Ishikawa (cell line): ENCODE measurements at regions not wholly inside any gene's neighbourhood (a gene's known extent, or its start where the extent isn't known, plus 50 kb on each side); places are given as distances from the start of the nearest gene placed in this dataset.

Experiments
- CEBPB ChIP-seq: IDR thresholded peaks from 2 replicates; pipeline ENCODE4 v1.6.1; 2012
- CREB1 ChIP-seq: IDR thresholded peaks from 2 replicates; pipeline ENCODE4 v1.6.1; 2012; ENCODE audit warnings: low read depth
- EGR1 ChIP-seq: IDR thresholded peaks from 2 replicates; pipeline ENCODE4 v1.6.1; 2012
- EP300 ChIP-seq: IDR thresholded peaks from 2 replicates; pipeline ENCODE4 v1.6.1; 2012; ENCODE audit warnings: borderline replicate concordance
- FOXM1 ChIP-seq: IDR thresholded peaks from 2 replicates; pipeline ENCODE4 v1.6.1; 2012; ENCODE audit warnings: low read depth, borderline replicate concordance
- NFIC ChIP-seq: IDR thresholded peaks from 2 replicates; pipeline ENCODE4 v1.6.1; 2012
- RAD21 ChIP-seq: IDR thresholded peaks from 2 replicates; pipeline ENCODE4 v1.6.1; 2012; ENCODE audit warnings: low read depth
- TAF1 ChIP-seq: IDR thresholded peaks from 2 replicates; pipeline ENCODE4 v1.6.1; 2012; ENCODE audit warnings: low read depth, mild to moderate bottlenecking
- TCF12 ChIP-seq: IDR thresholded peaks from 2 replicates; pipeline ENCODE4 v1.6.1; 2012; ENCODE audit warnings: low read depth
- TEAD4 ChIP-seq: IDR thresholded peaks from 2 replicates; pipeline ENCODE4 v1.6.1; 2012
- YY1 ChIP-seq: IDR thresholded peaks from 2 replicates; pipeline ENCODE4 v1.6.1; 2012; ENCODE audit warnings: low read depth
- ZBTB7A ChIP-seq: IDR thresholded peaks from 2 replicates; pipeline ENCODE4 v1.6.1; 2012; ENCODE audit warnings: low read depth
- TF ChIP-seq, protein P1 (sequence below): IDR thresholded peaks from 2 replicates; pipeline ENCODE4 v1.6.1; 2012
- TF ChIP-seq, protein P2 (sequence below): IDR thresholded peaks from 2 replicates; pipeline ENCODE4 v1.6.1; 2012; ENCODE audit warnings: low read depth, mild to moderate bottlenecking
- TF ChIP-seq, protein P3 (sequence below): IDR thresholded peaks from 2 replicates; pipeline ENCODE4 v1.6.1; 2012

DNA sequence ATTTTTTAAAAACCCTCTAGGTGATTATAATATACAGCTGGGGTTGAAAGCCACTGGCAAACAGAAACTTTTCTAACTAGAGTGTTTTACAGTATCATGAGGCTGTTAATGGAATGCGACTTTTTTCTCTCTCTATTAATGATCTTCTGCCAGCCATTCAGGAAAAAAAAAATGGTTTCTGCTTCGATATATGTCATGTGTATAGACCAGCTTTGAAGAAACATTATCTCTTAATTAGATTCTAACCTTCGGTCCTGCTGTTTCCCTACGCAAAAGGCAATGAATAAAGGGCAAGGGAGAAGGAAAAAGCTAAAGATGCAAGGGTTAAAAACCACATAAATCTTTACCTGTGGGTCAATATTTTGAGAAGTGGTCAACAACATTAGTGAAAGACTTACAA is 1662.1 kb upstream of the TENM3 start:
- TF ChIP-seq EGR1 (no peak), YY1 (no peak)

DNA sequence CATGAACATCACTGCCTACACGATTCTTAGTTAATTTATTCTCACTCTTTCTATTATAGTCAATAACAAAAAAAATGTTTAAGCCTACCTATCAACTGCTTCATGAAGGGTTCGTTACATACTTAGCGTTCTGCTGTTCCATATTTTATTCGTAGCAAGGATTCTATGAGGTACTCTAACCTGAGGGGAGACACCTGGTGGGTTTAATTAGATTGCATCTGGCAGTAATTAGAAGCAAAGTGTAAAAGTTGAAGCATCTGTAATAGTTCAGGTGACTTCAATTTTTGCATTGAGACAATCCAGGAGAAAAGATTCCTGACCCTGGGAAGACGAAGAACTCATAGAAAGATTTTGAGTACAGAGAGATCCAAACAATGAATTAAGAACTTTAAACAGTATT is 1655.8 kb upstream of the TENM3 start:
- TF ChIP-seq, protein P1, sequence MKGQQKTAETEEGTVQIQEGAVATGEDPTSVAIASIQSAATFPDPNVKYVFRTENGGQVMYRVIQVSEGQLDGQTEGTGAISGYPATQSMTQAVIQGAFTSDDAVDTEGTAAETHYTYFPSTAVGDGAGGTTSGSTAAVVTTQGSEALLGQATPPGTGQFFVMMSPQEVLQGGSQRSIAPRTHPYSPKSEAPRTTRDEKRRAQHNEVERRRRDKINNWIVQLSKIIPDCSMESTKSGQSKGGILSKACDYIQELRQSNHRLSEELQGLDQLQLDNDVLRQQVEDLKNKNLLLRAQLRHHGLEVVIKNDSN: no peak
- TF ChIP-seq ZBTB7A (no peak), CEBPB (no peak), TCF12 (no peak), NFIC (no peak), RAD21 (no peak), FOXM1 (no peak), YY1 (no peak), EGR1 (no peak)
- TF ChIP-seq, protein P2, sequence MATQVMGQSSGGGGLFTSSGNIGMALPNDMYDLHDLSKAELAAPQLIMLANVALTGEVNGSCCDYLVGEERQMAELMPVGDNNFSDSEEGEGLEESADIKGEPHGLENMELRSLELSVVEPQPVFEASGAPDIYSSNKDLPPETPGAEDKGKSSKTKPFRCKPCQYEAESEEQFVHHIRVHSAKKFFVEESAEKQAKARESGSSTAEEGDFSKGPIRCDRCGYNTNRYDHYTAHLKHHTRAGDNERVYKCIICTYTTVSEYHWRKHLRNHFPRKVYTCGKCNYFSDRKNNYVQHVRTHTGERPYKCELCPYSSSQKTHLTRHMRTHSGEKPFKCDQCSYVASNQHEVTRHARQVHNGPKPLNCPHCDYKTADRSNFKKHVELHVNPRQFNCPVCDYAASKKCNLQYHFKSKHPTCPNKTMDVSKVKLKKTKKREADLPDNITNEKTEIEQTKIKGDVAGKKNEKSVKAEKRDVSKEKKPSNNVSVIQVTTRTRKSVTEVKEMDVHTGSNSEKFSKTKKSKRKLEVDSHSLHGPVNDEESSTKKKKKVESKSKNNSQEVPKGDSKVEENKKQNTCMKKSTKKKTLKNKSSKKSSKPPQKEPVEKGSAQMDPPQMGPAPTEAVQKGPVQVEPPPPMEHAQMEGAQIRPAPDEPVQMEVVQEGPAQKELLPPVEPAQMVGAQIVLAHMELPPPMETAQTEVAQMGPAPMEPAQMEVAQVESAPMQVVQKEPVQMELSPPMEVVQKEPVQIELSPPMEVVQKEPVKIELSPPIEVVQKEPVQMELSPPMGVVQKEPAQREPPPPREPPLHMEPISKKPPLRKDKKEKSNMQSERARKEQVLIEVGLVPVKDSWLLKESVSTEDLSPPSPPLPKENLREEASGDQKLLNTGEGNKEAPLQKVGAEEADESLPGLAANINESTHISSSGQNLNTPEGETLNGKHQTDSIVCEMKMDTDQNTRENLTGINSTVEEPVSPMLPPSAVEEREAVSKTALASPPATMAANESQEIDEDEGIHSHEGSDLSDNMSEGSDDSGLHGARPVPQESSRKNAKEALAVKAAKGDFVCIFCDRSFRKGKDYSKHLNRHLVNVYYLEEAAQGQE: no peak

DNA sequence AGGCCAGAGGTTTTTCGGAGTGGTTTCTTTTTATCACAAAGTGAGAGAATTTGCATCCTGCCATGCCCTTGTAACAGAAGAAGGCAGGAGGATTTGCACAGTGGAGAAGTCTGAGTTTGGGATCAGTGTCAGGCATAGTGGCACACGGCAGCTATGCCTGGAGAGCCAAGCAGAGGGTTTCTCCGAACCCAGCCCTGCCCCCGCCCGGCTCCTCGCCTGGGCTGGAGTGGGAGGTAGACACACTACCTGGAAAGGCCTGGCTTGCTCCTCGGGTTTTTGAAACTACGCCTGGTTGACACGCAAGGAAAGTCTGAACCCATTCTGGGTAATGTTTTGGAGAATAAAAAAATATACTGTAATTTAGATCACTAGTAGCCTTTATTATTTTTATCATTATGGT is 1653.6 kb upstream of the TENM3 start:
- TF ChIP-seq CEBPB (no peak), ZBTB7A (no peak), FOXM1 (no peak), TEAD4 (no peak), CREB1 (no peak), YY1 (no peak), TCF12 (no peak), EP300 (no peak), TAF1 (no peak), RAD21 (no peak), NFIC (no peak), EGR1 (no peak)
- TF ChIP-seq, protein P2: no peak
- TF ChIP-seq, protein P1: no peak
- TF ChIP-seq, protein P3, sequence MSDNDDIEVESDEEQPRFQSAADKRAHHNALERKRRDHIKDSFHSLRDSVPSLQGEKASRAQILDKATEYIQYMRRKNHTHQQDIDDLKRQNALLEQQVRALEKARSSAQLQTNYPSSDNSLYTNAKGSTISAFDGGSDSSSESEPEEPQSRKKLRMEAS: no peak

DNA sequence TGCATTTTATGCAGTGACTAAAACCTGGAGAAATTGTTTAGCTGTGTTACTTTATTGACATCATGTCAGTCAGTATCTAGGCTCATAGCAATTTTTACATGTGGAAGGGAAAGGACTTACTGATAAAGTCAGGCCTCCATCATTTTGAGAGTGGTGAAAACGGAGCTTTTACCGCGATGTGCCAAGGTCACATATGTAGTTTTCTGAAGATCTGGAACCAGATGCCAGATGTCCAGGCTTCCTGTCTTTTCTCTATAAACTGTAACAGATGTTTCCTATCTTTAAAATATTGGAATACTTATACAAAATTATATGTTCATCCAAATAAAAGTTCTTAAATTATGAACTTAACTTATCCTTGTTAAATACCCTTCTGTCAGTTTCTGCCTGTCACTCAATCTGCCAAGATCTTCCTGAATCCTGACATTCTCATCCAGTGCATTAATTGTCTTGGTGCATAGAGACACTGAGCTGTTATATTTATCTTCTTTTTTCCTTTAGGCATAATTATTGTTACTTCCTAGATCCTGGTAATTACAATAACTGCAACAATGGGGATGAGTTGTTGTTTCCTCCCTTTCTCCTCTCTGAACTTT is 1646.2 kb upstream of the TENM3 start:
- no peak for TF ChIP-seq CREB1
- TF ChIP-seq RAD21: no peak
- no peak for TF ChIP-seq EGR1
- TF ChIP-seq FOXM1: no peak
- no peak for TF ChIP-seq TAF1
- no peak for TF ChIP-seq TEAD4
- no peak for TF ChIP-seq ZBTB7A
- TF ChIP-seq, protein P1: no peak
- TF ChIP-seq, protein P3: no peak
- TF ChIP-seq CEBPB: no peak

DNA sequence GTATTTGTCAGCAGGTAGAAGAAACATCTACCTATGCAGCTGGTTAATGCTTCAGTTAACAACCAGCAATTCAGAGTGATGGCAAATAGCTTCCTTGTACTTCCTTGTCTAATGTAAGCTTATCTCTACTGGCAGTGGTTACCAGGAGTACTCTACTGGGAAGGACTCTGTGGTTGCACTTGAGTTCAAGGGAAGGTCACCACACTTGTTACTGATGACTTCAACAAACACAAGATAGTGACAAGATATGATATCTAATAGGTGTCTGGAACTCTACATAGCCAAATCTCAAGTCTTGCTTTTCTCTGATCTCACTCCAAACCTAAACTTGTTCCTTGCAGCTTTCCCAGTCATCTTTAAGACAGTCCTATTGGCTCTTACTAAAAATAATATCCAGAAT is 1644.9 kb upstream of the TENM3 start:
- TF ChIP-seq EGR1 (no peak), FOXM1 (no peak), YY1 (no peak), NFIC (no peak)
- TF ChIP-seq, protein P1: no peak
- TF ChIP-seq, protein P3: no peak
